ENCODE measurements at regions not wholly inside any gene's neighbourhood (a gene's known extent, or its start where the extent isn't known, plus 50 kb on each side); places are given as distances from the start of the nearest gene placed in this dataset.

DNA sequence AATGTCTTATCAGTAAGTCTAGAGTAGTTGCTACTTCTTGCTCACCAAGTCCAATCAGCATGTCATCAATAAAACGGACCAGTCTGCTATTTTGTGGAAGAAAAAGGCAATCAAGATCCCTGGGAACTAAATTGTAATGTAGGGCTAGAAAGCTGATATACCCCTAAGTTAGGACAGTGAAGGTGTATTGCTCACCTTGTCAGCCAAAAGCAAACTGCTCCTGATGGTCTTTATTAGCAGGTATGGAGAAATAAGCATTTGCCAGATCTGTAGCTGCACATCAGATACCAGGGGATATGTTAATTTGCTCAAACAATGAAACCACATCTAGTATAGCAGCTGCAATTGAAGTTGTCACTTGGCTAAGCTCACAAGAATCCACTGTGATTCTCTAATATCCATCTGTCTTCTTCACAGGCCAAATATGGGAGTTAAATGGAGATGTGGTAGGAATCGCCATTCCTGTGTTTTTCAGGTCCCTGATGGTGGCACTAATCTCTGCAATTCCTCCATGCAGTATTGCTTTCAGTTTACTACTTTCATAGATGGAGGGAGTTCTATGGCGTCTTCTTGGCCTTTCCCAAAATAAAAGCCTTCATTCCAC, 75.0 kb downstream of the TMEM237 start:
- no peak for TF ChIP-seq POLR2A (IDR thresholded peaks at IDR 0.05)
- TF ChIP-seq, protein P1, sequence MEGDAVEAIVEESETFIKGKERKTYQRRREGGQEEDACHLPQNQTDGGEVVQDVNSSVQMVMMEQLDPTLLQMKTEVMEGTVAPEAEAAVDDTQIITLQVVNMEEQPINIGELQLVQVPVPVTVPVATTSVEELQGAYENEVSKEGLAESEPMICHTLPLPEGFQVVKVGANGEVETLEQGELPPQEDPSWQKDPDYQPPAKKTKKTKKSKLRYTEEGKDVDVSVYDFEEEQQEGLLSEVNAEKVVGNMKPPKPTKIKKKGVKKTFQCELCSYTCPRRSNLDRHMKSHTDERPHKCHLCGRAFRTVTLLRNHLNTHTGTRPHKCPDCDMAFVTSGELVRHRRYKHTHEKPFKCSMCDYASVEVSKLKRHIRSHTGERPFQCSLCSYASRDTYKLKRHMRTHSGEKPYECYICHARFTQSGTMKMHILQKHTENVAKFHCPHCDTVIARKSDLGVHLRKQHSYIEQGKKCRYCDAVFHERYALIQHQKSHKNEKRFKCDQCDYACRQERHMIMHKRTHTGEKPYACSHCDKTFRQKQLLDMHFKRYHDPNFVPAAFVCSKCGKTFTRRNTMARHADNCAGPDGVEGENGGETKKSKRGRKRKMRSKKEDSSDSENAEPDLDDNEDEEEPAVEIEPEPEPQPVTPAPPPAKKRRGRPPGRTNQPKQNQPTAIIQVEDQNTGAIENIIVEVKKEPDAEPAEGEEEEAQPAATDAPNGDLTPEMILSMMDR (IDR thresholded peaks at IDR 0.05): no peak
- TF ChIP-seq EP300 (IDR thresholded peaks at IDR 0.05): no peak
- TF ChIP-seq POLR2AphosphoS5 (IDR thresholded peaks at IDR 0.05): no peak
- H3K36me3 ChIP-seq: no peaks in the 10 kb centered on the region
- H3K27ac ChIP-seq: no peak overlapping the region
- ATAC-seq (ENCODE audit: low FRiP score in 2 of 2): no peak
- no peaks in the 10 kb centered on the region for H3K27me3 ChIP-seq
- 86 to 96% methylated on average over 3 of the region's 3 CpGs for WGBS, 2 donors
- no peak for DNase-seq
- no peaks in the 10 kb centered on the region for H3K4me1 ChIP-seq
- no peak overlapping the region for H3K4me3 ChIP-seq
- H3K9me3 ChIP-seq: no peaks in the 10 kb centered on the region

DNA sequence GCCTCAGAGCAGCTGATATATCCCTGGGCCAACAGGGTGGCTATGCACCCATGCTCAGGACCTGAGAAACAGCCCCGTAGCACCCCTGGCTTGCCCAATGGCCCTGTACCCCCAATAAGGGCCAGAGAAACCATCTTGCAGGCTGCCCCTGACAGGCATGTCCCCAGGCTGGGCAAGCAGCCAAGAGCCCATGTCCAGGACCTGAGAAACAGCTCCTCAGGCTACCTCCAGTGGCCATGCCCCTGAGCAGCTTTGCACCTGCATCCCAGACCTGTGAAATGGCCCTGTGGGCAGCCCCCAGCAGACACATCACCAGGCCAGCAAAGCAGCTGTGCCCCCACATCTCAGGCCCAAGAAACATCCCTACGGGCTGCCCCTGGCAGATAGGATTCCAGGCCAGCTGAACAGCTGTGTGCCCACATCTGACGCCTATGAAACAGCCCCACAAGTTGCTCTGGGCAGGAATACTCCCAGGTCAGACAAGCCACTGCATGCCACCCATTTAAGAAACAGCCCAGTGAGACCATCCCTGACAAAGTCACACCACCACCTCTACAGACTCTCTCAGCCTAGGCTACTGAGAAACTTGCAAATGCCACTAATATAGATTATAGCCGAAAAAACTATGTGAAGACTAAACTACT, 84.1 kb downstream of the TMEM237 start:
- no peaks in the 10 kb centered on the region for H3K4me1 ChIP-seq
- TF ChIP-seq, protein P1 (IDR thresholded peaks at IDR 0.05): no peak
- TF ChIP-seq EP300 (IDR thresholded peaks at IDR 0.05) (no peak), POLR2AphosphoS5 (IDR thresholded peaks at IDR 0.05) (no peak), POLR2A (IDR thresholded peaks at IDR 0.05) (no peak)
- H3K27me3 ChIP-seq: no peaks in the 10 kb centered on the region
- no peak overlapping the region for H3K4me3 ChIP-seq
- H3K9me3 ChIP-seq: no peaks in the 10 kb centered on the region
- no peaks in the 10 kb centered on the region for H3K36me3 ChIP-seq
- WGBS, 2 donors: 91 to 100% methylated on average over 1 to 3 of the region's 4 CpGs
- peak in 1 of 2 donors; percentile 19 for ATAC-seq (ENCODE audit: low FRiP score in 2 of 2)
- no peak overlapping the region for H3K27ac ChIP-seq
- DNase-seq: peak in 1 of 2 donors; percentile 36

DNA sequence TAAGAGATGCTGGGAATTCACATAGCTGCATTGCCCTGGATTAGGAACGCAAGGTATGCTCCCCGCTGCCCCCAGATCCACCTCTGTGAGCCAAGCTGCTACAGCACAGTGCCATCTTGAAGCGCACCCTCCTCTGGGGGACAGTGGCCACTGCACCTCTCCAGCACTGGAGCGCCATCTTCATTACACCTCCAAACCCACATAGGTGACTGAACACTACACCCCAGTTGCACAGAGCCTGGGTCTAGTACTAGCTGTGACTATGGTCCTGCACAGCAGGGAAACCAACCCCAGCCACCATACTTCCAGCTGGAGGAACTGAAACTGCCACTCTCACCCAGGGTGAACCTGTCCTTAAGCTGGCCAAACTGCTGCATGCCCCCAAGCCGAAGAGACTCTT, 84.6 kb downstream of the TMEM237 start:
- DNase-seq: no peak
- H3K27ac ChIP-seq: no peak overlapping the region
- WGBS, 2 donors: 70 to 100% methylated on average over 1 to 5 of the region's 5 CpGs
- peak; percentile 10 to 62 for ATAC-seq (ENCODE audit: low FRiP score in 2 of 2)
- no peaks in the 10 kb centered on the region for H3K36me3 ChIP-seq
- H3K4me3 ChIP-seq: no peak overlapping the region
- TF ChIP-seq EP300 (IDR thresholded peaks at IDR 0.05) (no peak), POLR2AphosphoS5 (IDR thresholded peaks at IDR 0.05) (no peak), POLR2A (IDR thresholded peaks at IDR 0.05) (no peak)
- TF ChIP-seq, protein P1 (IDR thresholded peaks at IDR 0.05): no peak
- no peaks in the 10 kb centered on the region for H3K9me3 ChIP-seq
- no peaks in the 10 kb centered on the region for H3K27me3 ChIP-seq
- no peaks in the 10 kb centered on the region for H3K4me1 ChIP-seq

DNA sequence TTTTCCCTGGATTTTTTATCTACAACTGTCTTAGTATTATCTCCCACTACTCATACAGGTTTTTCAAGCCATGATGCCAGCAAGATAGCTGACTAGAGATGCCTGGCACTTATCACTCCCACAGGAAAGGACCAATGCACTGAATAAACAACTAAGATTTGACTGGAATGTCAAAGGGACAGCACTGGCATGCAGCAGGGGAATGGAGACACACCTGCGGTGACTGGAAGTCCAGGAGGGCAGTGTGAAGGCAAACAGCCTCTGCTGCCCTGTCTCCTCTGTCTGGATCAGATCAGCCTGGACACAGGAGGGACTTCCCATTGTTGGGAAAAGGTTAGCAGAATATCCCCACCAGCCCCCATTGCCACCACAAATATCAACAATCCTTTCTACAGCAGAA, 85.1 kb downstream of the TMEM237 start:
- Histone ChIP-seq H3K4me3 (no peak overlapping the region), H3K9me3 (no peaks in the 10 kb centered on the region), H3K4me1 (no peaks in the 10 kb centered on the region), H3K36me3 (no peaks in the 10 kb centered on the region), H3K27me3 (no peaks in the 10 kb centered on the region), H3K27ac (no peak overlapping the region)
- ATAC-seq (ENCODE audit: low FRiP score in 2 of 2) (peak in 1 of 2 donors; percentile 66), DNase-seq (no peak)
- TF ChIP-seq EP300 (IDR thresholded peaks at IDR 0.05) (no peak), POLR2A (IDR thresholded peaks at IDR 0.05) (no peak), POLR2AphosphoS5 (IDR thresholded peaks at IDR 0.05) (no peak)
- TF ChIP-seq, protein P1 (IDR thresholded peaks at IDR 0.05): no peak
- 38 to 75% methylated on average over 1 of the region's 1 CpG for WGBS, 2 donors

DNA sequence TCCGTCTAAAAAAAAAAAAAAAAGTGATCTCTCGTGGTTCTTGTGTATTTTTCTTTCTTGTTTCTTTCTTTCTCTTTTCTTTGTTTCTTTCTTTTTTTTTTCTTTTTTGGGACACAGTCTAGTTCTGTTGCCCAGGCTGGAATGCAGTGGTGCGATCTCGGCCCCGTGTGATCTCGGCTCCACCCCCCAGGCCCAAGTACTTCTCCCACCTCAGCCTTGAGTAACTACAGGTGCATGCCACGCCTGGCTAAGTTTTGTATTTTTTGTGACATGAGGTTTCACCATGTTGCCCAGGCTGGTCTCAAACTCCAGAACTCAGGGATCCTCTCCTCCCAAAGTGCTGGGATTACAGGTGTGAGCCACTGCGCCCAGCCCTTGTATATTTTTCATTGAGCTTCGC, 91.4 kb downstream of the TMEM237 start:
- ATAC-seq (ENCODE audit: low FRiP score in 2 of 2) (no peak), DNase-seq (peak in 1 of 2 donors; percentile 9)
- WGBS, 2 donors: 91% methylated on average over 9 of the region's 9 CpGs
- H3K36me3 ChIP-seq: no peaks in the 10 kb centered on the region
- H3K9me3 ChIP-seq: no peaks in the 10 kb centered on the region
- H3K27ac ChIP-seq: no peak overlapping the region
- no peaks in the 10 kb centered on the region for H3K4me1 ChIP-seq
- no peak overlapping the region for H3K4me3 ChIP-seq
- TF ChIP-seq, protein P1 (IDR thresholded peaks at IDR 0.05): no peak
- TF ChIP-seq EP300 (IDR thresholded peaks at IDR 0.05) (no peak), POLR2A (IDR thresholded peaks at IDR 0.05) (no peak), POLR2AphosphoS5 (IDR thresholded peaks at IDR 0.05) (no peak)
- no peaks in the 10 kb centered on the region for H3K27me3 ChIP-seq
